Cardiac fibroblast (primary cell): ENCODE measurements at regions not wholly inside any gene's neighbourhood (a gene's known extent, or its start where the extent isn't known, plus 50 kb on each side); places are given as distances from the start of the nearest gene placed in this dataset.
"Not testable (repeated sequence)": the region's sequence is repeated elsewhere in the genome, so short reads cannot be mapped to it uniquely, and the experiment has no call there.

Source experiments
- DNase-seq, 2 donors: peaks; one replicate each; pipeline versions ENCODE4 v3.0.0 to v3.0.0-alpha.2; 2010; ENCODE audit warnings: low read depth in 2 of 2
- H3K4me3 ChIP-seq, 2 donors: replicated peaks in 1 of 2; 1 replicate in 1 of 2; 2 replicates in 1 of 2; pipeline ENCODE4 v1.5.1; 2011; ENCODE audit warnings: low read depth in 2 of 2, low read length in 2 of 2, mild to moderate bottlenecking in 2 of 2, moderate library complexity in 1 of 2
- CTCF ChIP-seq: IDR thresholded peaks from one replicate; pipeline ENCODE4 v1.5.1; 2011; ENCODE audit warnings: low read depth, mild to moderate bottlenecking, low read length, inconsistent platforms

- no peak overlapping the region for H3K4me3 ChIP-seq
- no peak for TF ChIP-seq CTCF
- no peak for DNase-seq
Observed at GRCh38 chr12:62005615-62006014, 254.6 kb upstream of the USP15 start.

GRCh38 chr12:62006076-62006732, 254.0 kb upstream of the USP15 start:
- peak; percentile 75 for TF ChIP-seq CTCF
- no peak overlapping the region for H3K4me3 ChIP-seq
- peak; percentile 57 to 66 for DNase-seq

GRCh38 chr12:62008703-62009102, 251.5 kb upstream of the USP15 start:
- DNase-seq: no peak
- H3K4me3 ChIP-seq: no peak overlapping the region
- no peak for TF ChIP-seq CTCF

- DNase-seq: no peak
- TF ChIP-seq CTCF: no peak
- no peak overlapping the region for H3K4me3 ChIP-seq
Observed at GRCh38 chr12:62009445-62009844, 250.8 kb upstream of the USP15 start.

- H3K4me3 ChIP-seq, DNase-seq: not testable (repeated sequence)
Observed at GRCh38 chr12:62010331-62010906, 249.8 kb upstream of the USP15 start.

- H3K4me3 ChIP-seq, DNase-seq: not testable (repeated sequence)
Observed at GRCh38 chr12:62010973-62011372, 249.2 kb upstream of the USP15 start.

GRCh38 chr12:62014330-62014729, 245.9 kb upstream of the USP15 start:
- no peak for DNase-seq
- no peak for TF ChIP-seq CTCF
- H3K4me3 ChIP-seq: no peak overlapping the region

- H3K4me3 ChIP-seq: no peak overlapping the region
- TF ChIP-seq CTCF: no peak
- DNase-seq: no peak
Observed at GRCh38 chr12:62016021-62016420, 244.2 kb upstream of the USP15 start.
